Endodermal cell (in vitro differentiated cells): ENCODE measurements at regions not wholly inside any gene's neighbourhood (a gene's known extent, or its start where the extent isn't known, plus 50 kb on each side); places are given as distances from the start of the nearest gene placed in this dataset. TPM values are rescaled to one million over a fixed set of nuclear protein-coding genes. Genes with fewer than 3 reads are reported as not detected.
A peak's percentile ranks its signal among the peaks of the same experiment; 100 is the strongest.

Experiments used
- DNase-seq: peaks from one replicate; pipeline ENCODE4 v3.0.0-alpha.2; 2017
- H3K27ac ChIP-seq: 2 replicates; pipeline ENCODE4 v1.5.1; 2013; ENCODE audit warnings: mild to moderate bottlenecking, low read depth, low read length, moderate library complexity
- H3K27me3 ChIP-seq: 2 replicates; pipeline ENCODE4 v1.6.1; 2013; ENCODE audit warnings: mild to moderate bottlenecking, low read length, moderate library complexity; ENCODE audit not compliant: insufficient read depth, control insufficient read depth, poor library complexity, severe bottlenecking
- H3K36me3 ChIP-seq: 2 replicates; pipeline ENCODE4 v1.7.0; 2013; ENCODE audit warnings: mild to moderate bottlenecking, low read length, moderate library complexity; ENCODE audit not compliant: control insufficient read depth, insufficient read depth
- H3K4me1 ChIP-seq: one replicate; pipeline ENCODE4 v1.7.0; 2013; ENCODE audit warnings: low read length; ENCODE audit not compliant: control insufficient read depth, insufficient read depth
- H3K4me3 ChIP-seq: 2 replicates; pipeline ENCODE4 v1.5.1; 2013; ENCODE audit warnings: mild to moderate bottlenecking, low read length, moderate library complexity
- H3K9ac ChIP-seq: 2 replicates; pipeline ENCODE4 v1.6.1; 2013; ENCODE audit warnings: mild to moderate bottlenecking, low read length, moderate library complexity; ENCODE audit not compliant: poor library complexity, severe bottlenecking; ENCODE audit errors: extremely low read depth
- H3K9me3 ChIP-seq: 2 replicates; pipeline ENCODE4 v1.6.1; 2013; ENCODE audit warnings: mild to moderate bottlenecking, low read length, moderate library complexity; ENCODE audit not compliant: control insufficient read depth
- H3K27ac Mint-ChIP-seq: 2 replicates; pipeline ENCODE4 v1.8.0; 2020; ENCODE audit warnings: mixed read lengths
- H3K27me3 Mint-ChIP-seq: 2 replicates; pipeline ENCODE4 v1.8.0; 2021; ENCODE audit warnings: mild to moderate bottlenecking, mixed read lengths; ENCODE audit not compliant: insufficient read depth
- H3K36me3 Mint-ChIP-seq: 2 replicates; pipeline ENCODE4 v1.8.0; 2020; ENCODE audit warnings: low read depth, mixed read lengths
- H3K4me1 Mint-ChIP-seq: 2 replicates; pipeline ENCODE4 v1.8.0; 2020; ENCODE audit warnings: mixed read lengths
- H3K4me3 Mint-ChIP-seq: 2 replicates; pipeline ENCODE4 v1.8.0; 2020; ENCODE audit warnings: mild to moderate bottlenecking, moderate library complexity, mixed read lengths
- H3K9me3 Mint-ChIP-seq: 2 replicates; pipeline ENCODE4 v1.8.0; 2020; ENCODE audit warnings: mild to moderate bottlenecking, mixed read lengths
- CTCF ChIP-seq: fragments of 200-600 bp; sonication (generic); conservative IDR thresholded peaks from 2 replicates; pipeline ENCODE4 v1.5.0; 2021; ENCODE audit warnings: antibody characterized with exemption, mild to moderate bottlenecking
- whole genome bisulfite sequencing, 2 experiments: methylation state at CpG; one replicate each; pipeline versions ENCODE4 v1.1.5 to v1.1.7; 2013; ENCODE audit warnings: missing lambda C conversion rate in 2 of 2, mixed read lengths in 1 of 2; ENCODE audit not compliant: insufficient coverage in 1 of 2, insufficient read length in 1 of 2; 5-methylcytosine and 5-hydroxymethylcytosine counted together
- microRNA-seq: library from miRNA; unstranded; fragments of <30 nt; microRNA quantifications from one replicate; pipeline ENCODE4 v1.2.0, GENCODE V29; 2020; ENCODE audit warnings: borderline microRNAs expressed

GRCh38 chr1:34696981-34697380, 57.9 kb upstream of the GJB5 start:
- Histone ChIP-seq H3K4me1 (no peaks in the 10 kb centered on the region), H3K27me3 (no peaks in the 10 kb centered on the region), H3K27ac (no peak overlapping the region), H3K36me3 (no peaks in the 10 kb centered on the region), H3K9me3 (no peaks in the 10 kb centered on the region), H3K4me3 (no peak overlapping the region), H3K9ac (no peak overlapping the region)
- WGBS, 2 experiments: 74 to 77% methylated on average over 5 of the region's 5 CpGs
- H3K36me3 Mint-ChIP-seq: no peaks in the 10 kb centered on the region
- H3K4me1 Mint-ChIP-seq: no peaks in the 10 kb centered on the region
- H3K9me3 Mint-ChIP-seq: no peaks in the 10 kb centered on the region
- H3K27me3 Mint-ChIP-seq: peaks cover 9% of the 10 kb centered on the region
- no peak for DNase-seq
- TF ChIP-seq CTCF: no peak
- no peak overlapping the region for H3K27ac Mint-ChIP-seq
- H3K4me3 Mint-ChIP-seq: no peak overlapping the region

- Mint-ChIP-seq H3K9me3 (no peaks in the 10 kb centered on the region), H3K27me3 (peaks cover 9% of the 10 kb centered on the region), H3K27ac (no peak overlapping the region), H3K4me3 (no peak overlapping the region), H3K4me1 (no peaks in the 10 kb centered on the region), H3K36me3 (no peaks in the 10 kb centered on the region)
- H3K27ac ChIP-seq: peak overlapping the region; percentile 89
- 59% methylated on average over 3 of the region's 4 CpGs; no CpG with 5 or more reads in 1 of the 2 experiments for WGBS, 2 experiments
- no peaks in the 10 kb centered on the region for H3K36me3 ChIP-seq
- no peaks in the 10 kb centered on the region for H3K9me3 ChIP-seq
- H3K4me3 ChIP-seq: no peak overlapping the region
- DNase-seq: no peak
- TF ChIP-seq CTCF: no peak
- no peaks in the 10 kb centered on the region for H3K27me3 ChIP-seq
- H3K4me1 ChIP-seq: no peaks in the 10 kb centered on the region
- no peak overlapping the region for H3K9ac ChIP-seq
Observed at GRCh38 chr1:34697818-34698217, 57.0 kb upstream of the GJB5 start.

- DNase-seq: no peak
- TF ChIP-seq CTCF: no peak
- 88 to 90% methylated on average over 3 to 5 of the region's 5 CpGs for WGBS, 2 experiments
Observed at GRCh38 chr1:34701326-34702060, 53.4 kb upstream of the GJB5 start.

More at GRCh38 chr1:34701326-34702060, 53.4 kb upstream of the GJB5 start:
- Histone ChIP-seq H3K27me3 (peaks cover 21% of the 10 kb centered on the region), H3K9me3 (no peaks in the 10 kb centered on the region), H3K4me1 (no peaks in the 10 kb centered on the region), H3K4me3 (no peak overlapping the region), H3K27ac (no peak overlapping the region), H3K9ac (no peak overlapping the region), H3K36me3 (no peaks in the 10 kb centered on the region)
- H3K4me3 Mint-ChIP-seq: no peak overlapping the region
- H3K27me3 Mint-ChIP-seq: peaks cover 27% of the 10 kb centered on the region
- no peak overlapping the region for H3K27ac Mint-ChIP-seq
- H3K9me3 Mint-ChIP-seq: no peaks in the 10 kb centered on the region
- H3K36me3 Mint-ChIP-seq: no peaks in the 10 kb centered on the region
- no peaks in the 10 kb centered on the region for H3K4me1 Mint-ChIP-seq

Small RNA genes in the stretch of these regions (microRNA-seq; reads per million reads assigned to microRNA genes)
- not detected for gene MIR552
